GM18511 (cell line): ENCODE measurements at regions not wholly inside any gene's neighbourhood (a gene's known extent, or its start where the extent isn't known, plus 50 kb on each side); places are given as distances from the start of the nearest gene placed in this dataset.

ENCODE experiments used
- ATAC-seq: cut with Tn5 transposase; IDR thresholded peaks from one replicate; pipeline ENCODE4 v1.9.1; 2021; ENCODE audit warnings: mild to moderate bottlenecking, moderate library complexity; ENCODE audit not compliant: unreplicated experiment

- ATAC-seq, result no peak
These were observed 194.8 kb downstream of the ATG4C start for GRCh38 chr1:62978741-62979140.

GRCh38 chr1:62981434-62981833, 197.5 kb downstream of the ATG4C start:
- no peak for ATAC-seq

GRCh38 chr1:62988867-62989266, 204.9 kb downstream of the ATG4C start:
- no peak for ATAC-seq

GRCh38 chr1:62989497-62989896, 205.6 kb downstream of the ATG4C start:
- ATAC-seq, result no peak

DNA sequence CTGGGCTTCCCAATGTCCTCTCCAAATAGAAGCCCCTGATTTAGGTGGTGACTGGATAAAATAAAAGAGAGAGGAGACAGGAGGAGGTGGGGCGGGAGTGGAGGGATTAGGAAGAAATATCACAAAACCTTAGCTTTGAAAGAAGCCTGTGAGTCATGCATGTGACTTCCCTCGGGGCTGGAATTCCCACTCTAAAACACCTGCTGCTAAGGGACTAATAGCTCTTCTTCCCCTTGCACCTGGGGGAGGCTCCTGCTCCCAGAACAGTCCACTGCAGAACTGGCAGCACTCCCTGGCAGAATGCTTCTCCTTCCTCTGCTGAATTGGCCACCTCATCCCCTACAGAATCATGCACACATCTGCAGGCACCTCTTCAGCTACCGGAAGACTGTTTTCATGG, 207.2 kb downstream of the ATG4C start:
- no peak for ATAC-seq

- no peak for ATAC-seq
These were observed 209.9 kb downstream of the ATG4C start for GRCh38 chr1:62993844-62994243.

GRCh38 chr1:62995173-62995572, 211.2 kb downstream of the ATG4C start:
- ATAC-seq, result no peak

- ATAC-seq, result no peak
These were observed 214.0 kb downstream of the ATG4C start for GRCh38 chr1:62997884-62998283.

- no peak for ATAC-seq
These were observed 215.1 kb downstream of the ATG4C start for GRCh38 chr1:62998845-62999649.

GRCh38 chr1:63000508-63000907, 216.6 kb downstream of the ATG4C start:
- ATAC-seq, result no peak

GRCh38 chr1:63004868-63005267, 220.9 kb downstream of the ATG4C start:
- ATAC-seq, result no peak

GRCh38 chr1:63005812-63006211, 221.9 kb downstream of the ATG4C start:
- ATAC-seq, result no peak

DNA sequence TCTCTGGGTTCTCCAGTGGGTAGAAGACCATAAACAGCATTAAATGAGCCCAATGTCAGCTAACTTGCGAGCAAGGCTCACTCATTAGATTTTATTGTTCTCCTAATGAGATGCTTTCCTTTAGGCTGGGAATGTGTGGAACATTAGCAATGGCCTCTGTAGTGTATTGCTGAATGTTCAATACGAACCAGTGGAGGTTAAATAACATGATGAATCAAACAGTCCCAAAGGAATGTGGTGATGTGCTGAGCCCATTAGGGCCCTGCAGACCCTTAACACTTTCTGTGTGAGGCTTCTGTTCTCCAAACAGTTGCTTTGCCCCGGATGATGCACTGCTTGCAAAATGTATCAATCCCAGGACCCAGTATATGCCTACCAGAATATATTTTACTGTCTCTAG, 225.5 kb downstream of the ATG4C start:
- ATAC-seq, result no peak

- no peak for ATAC-seq
These were observed 227.2 kb downstream of the ATG4C start for GRCh38 chr1:63010913-63011660.

DNA sequence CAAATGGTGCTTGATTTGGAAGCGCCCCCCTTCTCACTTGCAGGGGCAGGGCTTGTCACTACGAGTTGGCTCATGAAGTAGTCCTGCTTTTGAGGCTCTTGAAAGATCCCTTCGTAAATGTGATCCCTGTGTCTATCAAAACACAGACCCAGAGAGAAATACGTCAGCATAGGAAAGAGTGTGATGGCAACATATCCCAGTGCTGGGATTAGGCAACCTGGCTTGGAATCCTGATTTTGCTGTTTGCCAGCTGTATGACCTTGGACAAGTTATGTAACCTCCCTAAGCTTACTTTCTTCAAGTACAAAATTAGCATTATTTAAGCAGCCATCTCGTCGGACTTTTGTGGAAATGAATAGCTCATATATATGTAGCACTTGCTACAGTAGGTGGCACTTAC, 228.4 kb downstream of the ATG4C start:
- ATAC-seq, result no peak

DNA sequence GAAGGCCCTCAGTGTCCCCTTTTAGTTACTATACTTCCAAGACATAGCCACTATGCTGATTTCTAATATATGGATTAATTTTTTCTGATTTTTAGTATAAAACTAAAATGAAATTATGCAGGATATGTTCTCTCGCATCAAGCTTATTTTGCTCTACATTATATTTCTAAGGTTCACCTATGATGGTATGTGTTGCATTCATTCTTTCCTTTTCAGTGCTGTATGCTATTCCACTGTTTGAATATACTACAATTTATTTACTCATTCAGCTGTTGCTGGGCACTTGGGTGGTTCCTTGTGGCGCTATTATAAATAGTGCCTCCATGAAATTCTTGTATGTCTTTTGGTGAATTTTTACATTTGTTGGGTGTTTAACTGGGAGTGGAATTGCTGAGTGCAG, 230.3 kb downstream of the ATG4C start:
- ATAC-seq, result no peak

DNA sequence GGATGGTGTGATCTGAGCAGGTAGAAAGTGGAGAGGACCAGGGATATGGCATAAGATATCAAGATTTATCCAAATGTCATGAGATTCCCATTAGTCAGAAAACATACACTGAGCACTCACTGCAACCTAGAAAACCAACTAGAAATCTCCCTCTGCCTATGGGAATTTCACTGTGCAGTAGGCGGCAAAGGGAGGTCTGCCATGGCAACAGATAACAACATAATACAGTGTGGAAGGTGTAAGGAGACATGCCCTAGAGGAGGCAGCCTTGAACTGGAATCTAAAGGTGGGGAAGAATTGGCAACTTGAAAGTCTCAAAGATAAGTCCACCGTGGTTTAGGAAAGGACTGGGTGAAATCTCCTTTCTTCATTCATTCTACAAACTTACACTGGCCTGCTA, 238.4 kb downstream of the ATG4C start:
- ATAC-seq, result no peak

- no peak for ATAC-seq
These were observed 239.2 kb downstream of the ATG4C start for GRCh38 chr1:63023171-63023570.

- no peak for ATAC-seq
These were observed 239.7 kb downstream of the ATG4C start for GRCh38 chr1:63023637-63024036.

DNA sequence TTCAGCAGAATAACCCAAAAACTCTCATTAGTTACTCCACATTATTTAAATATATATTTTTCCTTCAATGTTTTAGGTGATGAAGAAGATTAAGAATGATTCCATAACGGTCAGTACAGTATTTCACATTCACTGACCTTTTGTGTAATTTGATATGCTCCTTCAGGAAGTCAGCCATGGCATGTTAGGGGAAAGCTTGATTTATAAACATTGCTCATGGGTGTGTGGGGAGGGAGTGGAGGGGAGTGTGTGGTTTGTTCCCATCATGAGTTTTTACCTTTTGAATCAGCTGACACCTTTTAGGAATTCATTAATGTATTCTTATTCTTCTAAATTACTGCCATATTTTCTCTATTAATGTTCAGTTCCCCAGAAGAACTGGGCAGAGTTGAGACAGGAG, 240.2 kb downstream of the ATG4C start:
- ATAC-seq, result no peak

- no peak for ATAC-seq
These were observed 243.2 kb downstream of the ATG4C start for GRCh38 chr1:63027176-63027575.

DNA sequence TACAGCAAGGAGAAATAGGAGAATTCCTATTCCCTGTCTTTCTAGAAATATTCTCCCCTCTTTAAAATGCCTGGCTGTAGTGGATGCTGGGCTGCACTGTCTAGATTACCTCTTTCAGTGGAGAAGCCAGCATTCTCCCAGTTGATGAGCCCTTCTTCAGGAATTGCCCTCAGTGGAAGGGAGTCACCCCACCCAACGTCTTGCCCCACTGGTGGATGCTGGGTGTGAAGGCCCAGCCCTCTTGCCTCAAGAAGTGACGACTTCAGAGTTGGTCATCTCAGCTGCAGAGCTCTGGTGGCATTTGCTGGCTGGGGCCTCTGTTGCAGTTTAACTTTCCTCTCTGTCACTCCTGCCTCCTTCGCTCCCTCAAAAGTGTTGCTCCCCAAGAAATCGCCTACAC, 248.2 kb downstream of the ATG4C start:
- no peak for ATAC-seq
